GM21447 (cell line): ENCODE measurements at regions not wholly inside any gene's neighbourhood (a gene's known extent, or its start where the extent isn't known, plus 50 kb on each side); places are given as distances from the start of the nearest gene placed in this dataset.

Experiments
- ATAC-seq: cut with Tn5 transposase; IDR thresholded peaks from one replicate; pipeline ENCODE4 v1.9.1; 2021; ENCODE audit not compliant: unreplicated experiment

DNA sequence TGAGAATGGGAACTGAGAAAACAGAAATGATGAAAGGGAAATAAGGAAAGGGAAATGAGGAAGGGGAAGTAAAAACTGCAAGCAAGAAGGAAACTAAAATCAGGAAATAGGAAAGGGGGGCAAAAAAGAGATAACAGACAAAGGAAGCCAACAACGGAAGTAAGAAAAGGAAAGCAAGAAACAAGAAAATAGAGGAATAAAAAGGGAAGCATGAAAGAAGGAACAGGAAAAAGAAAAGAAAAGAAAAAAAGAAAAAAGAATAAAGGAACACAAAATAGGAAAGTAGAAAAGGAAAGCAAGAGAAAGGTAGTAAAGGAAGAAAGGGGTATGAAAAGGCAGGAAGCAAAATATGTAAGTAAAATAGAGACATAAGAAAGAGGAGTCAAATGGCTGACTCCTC is 241.2 kb upstream of the NCKAP5 start:
- no peak for ATAC-seq

GRCh38 chr2:133810559-133810958 is 242.3 kb upstream of the NCKAP5 start:
- ATAC-seq, result no peak

DNA sequence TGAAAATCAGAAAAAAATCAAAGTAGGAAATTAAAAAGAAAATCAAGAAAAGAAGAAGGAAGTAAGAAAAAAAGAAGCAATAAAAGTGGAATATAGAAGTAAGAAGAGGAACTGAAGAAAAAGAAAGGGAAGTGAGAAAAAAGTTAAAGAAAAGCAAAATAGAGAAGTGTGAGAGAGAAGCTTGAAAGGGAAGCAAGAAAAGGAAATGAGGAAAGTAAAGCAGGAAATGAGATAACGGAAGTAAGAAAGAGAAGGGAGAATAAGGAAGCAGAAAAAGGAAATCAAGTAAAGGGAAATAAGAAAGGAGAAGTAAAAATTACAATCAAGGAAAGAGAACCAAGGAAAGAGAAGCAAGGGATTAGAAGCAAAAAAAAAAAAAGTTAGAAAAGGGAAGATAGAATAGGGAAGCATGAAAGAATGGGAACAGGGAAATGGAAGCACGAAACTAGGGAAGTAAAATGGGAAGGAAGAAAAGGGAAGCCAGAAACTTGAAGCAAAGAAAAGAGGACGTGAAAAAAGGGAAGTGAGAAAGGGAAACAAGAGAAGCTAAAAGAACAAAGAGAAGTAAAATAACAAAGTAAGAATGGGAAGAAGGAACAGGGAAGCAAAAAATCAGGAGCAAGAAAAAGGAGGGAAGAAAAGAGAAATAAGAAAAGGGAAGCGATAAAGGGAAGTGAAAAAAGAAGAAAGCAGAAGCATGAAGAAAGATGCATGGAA is 243.3 kb upstream of the NCKAP5 start:
- ATAC-seq, result no peak

GRCh38 chr2:133812826-133813617 is 244.8 kb upstream of the NCKAP5 start:
- no peak for ATAC-seq

- ATAC-seq, result no peak
Observed at GRCh38 chr2:133814890-133815289, 246.6 kb upstream of the NCKAP5 start.

- ATAC-seq, result no peak
Observed at GRCh38 chr2:133816037-133816436, 247.8 kb upstream of the NCKAP5 start.

GRCh38 chr2:133817680-133818566 is 249.7 kb upstream of the NCKAP5 start:
- ATAC-seq, result no peak

DNA sequence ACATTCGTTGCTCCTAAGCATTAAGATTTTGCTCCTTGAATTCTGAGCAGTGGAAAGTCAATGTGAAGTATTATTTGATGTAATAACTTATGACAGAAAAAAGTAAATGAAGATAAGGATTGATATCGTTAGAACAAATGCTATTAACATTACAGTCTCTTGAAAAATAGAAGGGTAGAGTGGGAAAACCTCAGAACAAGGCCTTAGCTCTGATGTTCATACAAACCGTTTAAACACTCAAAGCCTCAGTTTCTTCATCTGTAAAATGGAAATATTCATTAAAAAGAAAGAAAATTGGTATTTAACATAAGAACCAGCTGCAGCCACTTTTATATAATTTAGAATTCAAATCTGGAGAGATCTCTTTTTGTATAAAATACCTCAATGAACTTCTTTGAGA is 250.4 kb upstream of the NCKAP5 start:
- ATAC-seq, result no peak

DNA sequence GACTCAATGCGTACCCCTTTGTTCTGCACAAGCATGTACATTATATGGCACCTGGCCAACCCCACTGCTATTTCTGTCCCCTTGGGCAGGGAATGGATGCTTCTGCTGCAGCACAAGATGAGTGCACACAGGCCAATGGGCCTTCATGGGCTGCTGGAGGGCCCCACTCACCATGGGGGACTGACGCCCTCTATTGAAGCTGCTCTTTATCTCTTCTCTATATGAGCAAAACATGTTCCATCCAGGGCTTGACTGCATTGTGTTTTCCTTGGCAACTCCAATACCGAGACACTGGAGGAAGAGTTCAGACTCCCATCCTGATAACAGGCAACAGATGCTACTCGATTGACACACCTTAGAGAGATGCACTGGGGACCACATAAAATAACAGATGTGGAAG is 251.6 kb upstream of the NCKAP5 start:
- ATAC-seq, result no peak

DNA sequence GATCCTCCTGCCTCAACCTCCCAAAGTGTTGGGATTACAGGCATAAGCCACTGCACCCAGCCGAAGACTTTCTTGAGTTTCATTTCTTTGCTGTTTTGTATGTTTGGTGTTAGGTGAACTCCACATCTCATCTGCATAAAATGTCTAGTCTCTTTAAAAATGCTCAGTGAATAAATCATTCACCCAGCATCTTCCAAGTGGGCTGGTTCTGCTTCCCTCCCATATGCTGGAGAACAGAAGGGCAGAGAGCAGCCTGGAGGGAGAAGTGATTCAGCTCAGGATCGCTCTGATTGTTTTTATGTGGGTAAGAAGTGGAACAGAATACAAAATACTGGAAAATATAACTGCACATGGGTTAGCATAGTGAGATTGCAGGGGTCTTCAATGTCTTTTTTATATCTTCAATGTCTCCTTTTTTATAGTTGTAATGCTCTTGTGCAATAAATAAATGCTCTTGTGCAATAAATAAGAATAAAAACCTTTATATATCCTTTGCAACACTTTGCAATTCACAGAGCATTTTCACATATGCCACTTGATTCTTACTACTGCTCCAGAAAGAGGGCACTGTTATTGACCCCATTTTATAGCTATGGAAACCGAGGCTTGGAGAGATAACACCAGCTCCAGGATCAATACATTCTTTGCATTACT is 253.0 kb upstream of the NCKAP5 start:
- ATAC-seq, result no peak

- ATAC-seq, result no peak
Observed at GRCh38 chr2:133822517-133823225, 254.4 kb upstream of the NCKAP5 start.

GRCh38 chr2:133823226-133823550 is 254.9 kb upstream of the NCKAP5 start:
- no peak for ATAC-seq

DNA sequence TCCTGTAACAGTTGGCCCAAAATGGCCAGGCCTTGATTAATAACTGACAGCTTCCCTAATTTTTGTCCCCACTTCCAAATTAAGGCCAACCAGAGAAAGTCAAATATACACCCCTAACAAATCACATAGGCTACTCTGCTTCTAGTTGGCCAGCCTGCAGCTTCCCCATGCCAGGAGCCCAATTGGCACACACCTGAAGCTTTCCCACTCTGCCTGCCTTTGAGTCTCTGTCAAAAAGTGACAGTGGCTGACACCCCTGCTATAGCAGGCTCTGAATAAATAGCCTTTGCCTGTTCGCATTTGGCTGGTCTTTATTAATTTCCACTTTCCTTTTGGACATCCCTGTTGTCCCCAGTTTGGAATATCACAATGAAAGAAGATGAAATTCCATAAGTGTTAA is 256.6 kb upstream of the NCKAP5 start:
- no peak for ATAC-seq

DNA sequence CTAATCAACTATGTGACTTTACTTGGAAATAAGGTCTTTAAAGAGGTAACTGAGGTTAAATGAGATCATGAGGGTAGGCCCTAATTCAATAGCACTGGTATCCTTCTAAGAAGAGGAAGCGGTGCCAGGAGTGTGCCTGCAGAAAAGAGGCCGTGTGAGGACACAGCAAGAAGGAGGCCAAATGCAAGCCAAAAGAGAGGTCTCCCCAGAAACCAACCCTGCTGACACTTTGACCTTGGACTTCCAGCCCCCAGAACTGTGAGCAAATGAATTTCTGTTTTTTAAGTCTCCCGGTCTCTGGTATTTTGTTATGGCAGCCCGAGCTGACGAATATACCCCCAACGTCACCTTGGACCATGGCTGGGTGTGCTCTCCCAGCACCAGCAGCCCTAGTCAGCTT is 257.5 kb upstream of the NCKAP5 start:
- ATAC-seq, result no peak

GRCh38 chr2:133828913-133829312 is 260.6 kb upstream of the NCKAP5 start:
- no peak for ATAC-seq

GRCh38 chr2:133829450-133830020 is 261.3 kb upstream of the NCKAP5 start:
- no peak for ATAC-seq

GRCh38 chr2:133833746-133834145 is 265.5 kb upstream of the NCKAP5 start:
- ATAC-seq, result no peak

DNA sequence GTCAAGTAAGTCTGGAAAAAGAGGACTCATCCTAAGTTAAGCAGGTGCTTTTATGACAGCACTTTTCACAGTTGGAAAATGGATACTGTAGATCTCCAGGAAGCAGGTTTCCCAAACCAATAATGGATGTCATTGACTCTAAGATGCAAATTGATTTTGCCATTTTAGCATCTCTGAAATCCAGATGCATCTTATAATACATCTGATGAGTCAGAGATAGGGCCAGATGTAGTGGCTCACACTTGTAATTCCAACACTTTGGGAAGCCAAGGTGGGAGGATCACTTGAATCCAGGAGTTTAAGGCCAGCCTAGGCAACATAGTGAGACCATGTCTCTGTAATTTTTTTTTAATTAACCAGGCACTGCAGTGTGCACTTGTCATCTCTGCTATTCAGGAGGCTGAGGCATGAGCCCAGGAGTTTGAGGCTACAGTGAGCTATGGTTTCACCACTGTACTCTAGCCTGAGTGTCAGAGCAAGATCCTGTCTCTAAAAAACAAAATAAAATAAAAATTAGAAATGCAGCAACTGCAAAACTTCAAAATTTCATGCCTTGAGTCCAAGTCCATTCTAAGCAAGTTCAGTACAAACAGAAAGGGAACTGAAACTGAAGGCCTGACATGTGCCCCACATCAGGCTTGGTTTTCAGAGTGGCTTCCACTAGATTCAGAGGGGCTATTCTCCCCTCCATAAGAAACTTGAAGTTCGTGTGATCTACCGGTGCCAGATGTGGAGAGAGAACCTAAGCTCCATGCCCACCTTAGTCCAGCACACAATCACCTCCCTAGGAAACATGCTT is 267.8 kb upstream of the NCKAP5 start:
- no peak for ATAC-seq

DNA sequence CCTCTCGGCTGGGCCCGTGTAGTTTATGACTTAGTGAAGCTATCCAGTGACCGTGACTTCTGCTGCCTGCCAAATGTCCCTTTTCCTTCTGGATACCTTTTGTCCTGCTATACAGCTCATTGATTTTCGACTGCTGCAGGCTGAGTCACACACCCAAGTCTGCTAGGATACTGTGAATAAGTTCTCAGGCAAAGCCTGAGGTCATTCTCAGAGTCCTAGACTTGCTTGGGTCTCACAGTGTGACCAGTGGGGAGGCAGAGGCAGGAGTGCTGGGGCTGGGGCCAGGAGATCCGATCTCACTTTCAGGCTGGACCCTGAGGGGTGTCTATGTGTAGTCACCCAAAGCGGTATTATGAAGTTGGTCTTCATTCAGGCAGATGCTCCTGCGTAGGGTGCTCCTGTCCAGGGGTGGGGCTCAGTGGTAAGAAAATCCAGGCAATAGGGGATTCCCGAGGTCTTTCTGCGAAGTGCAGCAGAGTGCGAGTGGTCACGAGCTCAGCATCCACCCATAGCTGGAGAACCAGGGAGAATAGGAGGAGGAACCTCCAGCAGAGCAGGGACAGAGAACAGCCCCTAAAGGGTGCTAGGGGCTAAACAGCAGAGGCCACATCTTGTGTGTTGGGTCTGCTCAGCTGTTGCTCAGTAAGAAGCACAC is 268.6 kb upstream of the NCKAP5 start:
- no peak for ATAC-seq
